A673 (cell line): ENCODE measurements at regions not wholly inside any gene's neighbourhood (a gene's known extent, or its start where the extent isn't known, plus 50 kb on each side); places are given as distances from the start of the nearest gene placed in this dataset.

ENCODE experiments used
- CTCF ChIP-seq: fragments of 300-800, 200-600 bp; sonication (generic); conservative IDR thresholded peaks from 2 replicates; pipeline ENCODE4 v1.5.1; 2017; ENCODE audit warnings: low read depth, mild to moderate bottlenecking, antibody characterized with exemption, low read length, moderate library complexity, mixed read lengths
- EZH2 ChIP-seq: fragments of 200-600 bp; sonication (generic); IDR thresholded peaks from 2 replicates; pipeline ENCODE4 v1.6.1; 2017; ENCODE audit warnings: borderline replicate concordance, low read depth, mild to moderate bottlenecking, mixed read lengths, antibody characterized with exemption, low read length; ENCODE audit not compliant: poor library complexity, severe bottlenecking

GRCh38 chr9:23326597-23326996 is 499.4 kb downstream of the ELAVL2 start:
- TF ChIP-seq CTCF (no peak), EZH2 (no peak)
